ENCODE measurements at regions not wholly inside any gene's neighbourhood (a gene's known extent, or its start where the extent isn't known, plus 50 kb on each side); places are given as distances from the start of the nearest gene placed in this dataset.

DNA sequence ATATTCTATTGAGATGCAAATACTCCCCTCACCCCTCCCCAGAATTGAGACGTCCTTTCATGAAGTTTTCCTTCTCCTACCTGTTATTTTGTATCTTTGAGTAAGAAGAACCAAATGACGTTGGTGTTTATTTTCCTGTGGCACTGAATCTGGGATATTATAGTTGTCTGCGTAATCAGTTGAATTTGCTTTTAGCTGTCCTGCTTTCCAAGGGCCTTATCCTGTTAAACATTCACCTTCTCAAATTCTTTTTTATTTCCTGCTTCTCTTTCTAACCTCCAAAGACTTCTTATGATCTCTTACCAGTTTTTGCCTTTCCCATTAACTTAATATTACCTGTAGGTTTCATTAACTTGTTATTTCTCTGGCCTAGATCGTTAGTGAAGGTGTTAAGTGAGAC is 1254.9 kb upstream of the WWC1 start:
- no peaks in the 10 kb centered on the region for H3K36me3 ChIP-seq (ENCODE audit: control insufficient read depth in 4 of 4, insufficient read depth in 3 of 4, low read depth in 1 of 4, low read length in 3 of 4)
- H3K27ac ChIP-seq (ENCODE audit: low read depth in 1 of 2, low read length in 2 of 2): no peak overlapping the region
- H3K27me3 ChIP-seq (ENCODE audit: control insufficient read depth in 4 of 4, insufficient read depth in 4 of 4, low read length in 3 of 4): no peaks in the 10 kb centered on the region
- TF ChIP-seq YY1 (IDR thresholded peaks at IDR 0.05) (no peak), CTCF (IDR thresholded peaks at IDR 0.05; ENCODE audit: low read depth, low read length, missing input control) (no peak), FOXA1 (IDR thresholded peaks at IDR 0.05) (no peak), GABPA (IDR thresholded peaks at IDR 0.05 in 1 of 2, conservative IDR thresholded peaks at IDR 0.05 in 1 of 2) (no peak), EGR1 (IDR thresholded peaks at IDR 0.05; ENCODE audit: low read depth in 2 of 2) (no peak), RAD21 (IDR thresholded peaks at IDR 0.05) (no peak), MAX (IDR thresholded peaks at IDR 0.05) (no peak)
- H3K9me3 ChIP-seq (ENCODE audit: control insufficient read depth in 4 of 4, low read length in 3 of 4): no peaks in the 10 kb centered on the region
- H3K4me1 ChIP-seq (ENCODE audit: control insufficient read depth in 4 of 4, insufficient read depth in 4 of 4, low read length in 3 of 4): no peaks in the 10 kb centered on the region
- no peak for DNase-seq (ENCODE audit: low spot score)
- no peak overlapping the region for H3K4me3 ChIP-seq (ENCODE audit: low read depth in 1 of 3, low read length in 3 of 3)
- H3K9ac ChIP-seq (ENCODE audit: low read depth in 1 of 2, low read length in 2 of 2): no peak overlapping the region
- WGBS: 56% methylated on average over 4 of the region's 4 CpGs

- Histone ChIP-seq H3K27me3 (ENCODE audit: control insufficient read depth in 4 of 4, insufficient read depth in 4 of 4, low read length in 3 of 4) (peaks cover 0 to 3% (median 1%) of the 10 kb centered on the region in 4 donors), H3K27ac (ENCODE audit: low read depth in 1 of 2, low read length in 2 of 2) (no peak overlapping the region), H3K9me3 (ENCODE audit: control insufficient read depth in 4 of 4, low read length in 3 of 4) (no peaks in the 10 kb centered on the region), H3K4me1 (ENCODE audit: control insufficient read depth in 4 of 4, insufficient read depth in 4 of 4, low read length in 3 of 4) (no peaks in the 10 kb centered on the region), H3K36me3 (ENCODE audit: control insufficient read depth in 4 of 4, insufficient read depth in 3 of 4, low read depth in 1 of 4, low read length in 3 of 4) (no peaks in the 10 kb centered on the region), H3K4me3 (ENCODE audit: low read depth in 1 of 3, low read length in 3 of 3) (no peak overlapping the region), H3K9ac (ENCODE audit: low read depth in 1 of 2, low read length in 2 of 2) (no peak overlapping the region)
- no peak for DNase-seq (ENCODE audit: low spot score)
- 17% methylated on average over 7 of the region's 7 CpGs for WGBS
- no peak for TF ChIP-seq HNF4A (conservative IDR thresholded peaks at IDR 0.05)
- TF ChIP-seq CTCF (IDR thresholded peaks at IDR 0.05; ENCODE audit: low read depth, low read length, missing input control): peak; percentile 60
- TF ChIP-seq RAD21 (IDR thresholded peaks at IDR 0.05): peak; percentile 88 to 92
- TF ChIP-seq ATF3 (IDR thresholded peaks at IDR 0.05): no peak
- TF ChIP-seq TAF1 (conservative IDR thresholded peaks at IDR 0.05): no peak
- no peak for TF ChIP-seq RXRA (IDR thresholded peaks at IDR 0.05)
- TF ChIP-seq, protein P1, sequence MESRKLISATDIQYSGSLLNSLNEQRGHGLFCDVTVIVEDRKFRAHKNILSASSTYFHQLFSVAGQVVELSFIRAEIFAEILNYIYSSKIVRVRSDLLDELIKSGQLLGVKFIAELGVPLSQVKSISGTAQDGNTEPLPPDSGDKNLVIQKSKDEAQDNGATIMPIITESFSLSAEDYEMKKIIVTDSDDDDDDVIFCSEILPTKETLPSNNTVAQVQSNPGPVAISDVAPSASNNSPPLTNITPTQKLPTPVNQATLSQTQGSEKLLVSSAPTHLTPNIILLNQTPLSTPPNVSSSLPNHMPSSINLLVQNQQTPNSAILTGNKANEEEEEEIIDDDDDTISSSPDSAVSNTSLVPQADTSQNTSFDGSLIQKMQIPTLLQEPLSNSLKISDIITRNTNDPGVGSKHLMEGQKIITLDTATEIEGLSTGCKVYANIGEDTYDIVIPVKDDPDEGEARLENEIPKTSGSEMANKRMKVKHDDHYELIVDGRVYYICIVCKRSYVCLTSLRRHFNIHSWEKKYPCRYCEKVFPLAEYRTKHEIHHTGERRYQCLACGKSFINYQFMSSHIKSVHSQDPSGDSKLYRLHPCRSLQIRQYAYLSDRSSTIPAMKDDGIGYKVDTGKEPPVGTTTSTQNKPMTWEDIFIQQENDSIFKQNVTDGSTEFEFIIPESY (IDR thresholded peaks at IDR 0.05): no peak
Observed at GRCh38 chr5:167049043-167049663, 1242.3 kb upstream of the WWC1 start.

Measured in liver (tissue), 8 donors.